SK-N-MC (cell line): ENCODE measurements at regions not wholly inside any gene's neighbourhood (a gene's known extent, or its start where the extent isn't known, plus 50 kb on each side); places are given as distances from the start of the nearest gene placed in this dataset.

Experiments
- EZH2 ChIP-seq: fragments of 200-600 bp; sonication (generic); IDR thresholded peaks from one replicate; pipeline ENCODE4 v1.6.1; 2017; ENCODE audit warnings: antibody characterized with exemption
- FOXP2 ChIP-seq: optimal IDR thresholded peaks from 2 replicates; pipeline ENCODE3; 2011; ENCODE audit warnings: mild to moderate bottlenecking, moderate library complexity; ENCODE audit not compliant: insufficient read depth; ENCODE audit errors: extremely low read length, control extremely low read depth
- POLR2AphosphoS5 ChIP-seq: IDR thresholded peaks from 2 replicates; pipeline ENCODE4 v1.6.1; 2012; ENCODE audit warnings: mild to moderate bottlenecking, low read depth, low read length, borderline replicate concordance

GRCh38 chr15:69575387-69575786 lies 122.8 kb downstream of the RPLP1 start:
- no peak for TF ChIP-seq POLR2AphosphoS5
- TF ChIP-seq EZH2, result no peak
- no peak for TF ChIP-seq FOXP2
